Upper lobe of right lung (tissue), 1 donor: ENCODE measurements at regions not wholly inside any gene's neighbourhood (a gene's known extent, or its start where the extent isn't known, plus 50 kb on each side); places are given as distances from the start of the nearest gene placed in this dataset.

ENCODE experiments used
- ATAC-seq: fragments of 200-7000 bp; cut with Tn5 transposase; one replicate; pipeline ENCODE4 v1.9.1; 2020; ENCODE audit warnings: mild to moderate bottlenecking, moderate library complexity
- DNase-seq: peaks from one replicate; pipeline ENCODE4 v3.0.0-alpha.2; 2020
- H3K27ac ChIP-seq: fragments of 200-600 bp; one replicate; pipeline ENCODE4 v1.8.0; 2022
- H3K27me3 ChIP-seq: fragments of 200-600 bp; one replicate; pipeline ENCODE4 v1.8.0; 2022; ENCODE audit warnings: mild to moderate bottlenecking
- H3K36me3 ChIP-seq: fragments of 200-600 bp; one replicate; pipeline ENCODE4 v1.8.0; 2022
- H3K4me1 ChIP-seq: fragments of 200-600 bp; one replicate; pipeline ENCODE4 v1.8.0; 2022
- H3K4me3 ChIP-seq: fragments of 200-600 bp; one replicate; pipeline ENCODE4 v1.8.0; 2022; ENCODE audit warnings: mild to moderate bottlenecking
- H3K9me3 ChIP-seq: fragments of 200-600 bp; one replicate; pipeline ENCODE4 v1.8.0; 2022
- intact Hi-C: fragments of 100-400 bp; cut with DNase I; formaldehyde crosslinking; loops from one replicate; pipeline ENCODE4 v1.11.0; 2022
- TF ChIP-seq, protein P1 (sequence below): fragments of 200-600 bp; IDR thresholded peaks from one replicate; pipeline ENCODE4 v1.8.0; 2022; ENCODE audit warnings: antibody characterized with exemption
- donor health status: DM: no; HTN: yes; CAD: no; lungs with severe emphysema.

DNA sequence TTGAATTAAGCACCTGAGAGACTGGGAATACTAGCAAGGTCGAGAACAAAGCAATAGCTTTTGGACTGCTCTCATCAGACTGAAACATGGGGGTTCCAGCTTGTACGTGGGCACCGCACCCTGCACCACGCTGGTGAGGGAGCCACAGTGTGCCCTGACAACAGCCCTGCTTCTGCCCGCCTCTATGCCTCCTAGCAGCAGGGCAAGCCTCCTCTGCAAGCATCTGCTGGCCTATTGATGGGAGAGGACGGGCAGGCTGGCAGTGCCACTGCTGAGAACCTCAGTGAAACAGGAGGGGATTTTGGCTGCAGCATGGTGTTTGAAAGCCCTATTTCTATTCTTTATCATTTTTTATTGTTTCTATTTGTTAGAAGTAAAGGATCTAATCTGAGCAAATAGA, 146.1 kb upstream of the OTOS start:
- Histone ChIP-seq H3K36me3 (no peaks in the 10 kb centered on the region), H3K9me3 (no peaks in the 10 kb centered on the region), H3K4me1 (no peaks in the 10 kb centered on the region), H3K27me3 (no peaks in the 10 kb centered on the region), H3K27ac (no peak overlapping the region), H3K4me3 (no peak overlapping the region)
- intact Hi-C loops: no loop called here
- TF ChIP-seq, protein P1, sequence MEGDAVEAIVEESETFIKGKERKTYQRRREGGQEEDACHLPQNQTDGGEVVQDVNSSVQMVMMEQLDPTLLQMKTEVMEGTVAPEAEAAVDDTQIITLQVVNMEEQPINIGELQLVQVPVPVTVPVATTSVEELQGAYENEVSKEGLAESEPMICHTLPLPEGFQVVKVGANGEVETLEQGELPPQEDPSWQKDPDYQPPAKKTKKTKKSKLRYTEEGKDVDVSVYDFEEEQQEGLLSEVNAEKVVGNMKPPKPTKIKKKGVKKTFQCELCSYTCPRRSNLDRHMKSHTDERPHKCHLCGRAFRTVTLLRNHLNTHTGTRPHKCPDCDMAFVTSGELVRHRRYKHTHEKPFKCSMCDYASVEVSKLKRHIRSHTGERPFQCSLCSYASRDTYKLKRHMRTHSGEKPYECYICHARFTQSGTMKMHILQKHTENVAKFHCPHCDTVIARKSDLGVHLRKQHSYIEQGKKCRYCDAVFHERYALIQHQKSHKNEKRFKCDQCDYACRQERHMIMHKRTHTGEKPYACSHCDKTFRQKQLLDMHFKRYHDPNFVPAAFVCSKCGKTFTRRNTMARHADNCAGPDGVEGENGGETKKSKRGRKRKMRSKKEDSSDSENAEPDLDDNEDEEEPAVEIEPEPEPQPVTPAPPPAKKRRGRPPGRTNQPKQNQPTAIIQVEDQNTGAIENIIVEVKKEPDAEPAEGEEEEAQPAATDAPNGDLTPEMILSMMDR: no peak
- DNase-seq (no peak), ATAC-seq (no peak)

DNA sequence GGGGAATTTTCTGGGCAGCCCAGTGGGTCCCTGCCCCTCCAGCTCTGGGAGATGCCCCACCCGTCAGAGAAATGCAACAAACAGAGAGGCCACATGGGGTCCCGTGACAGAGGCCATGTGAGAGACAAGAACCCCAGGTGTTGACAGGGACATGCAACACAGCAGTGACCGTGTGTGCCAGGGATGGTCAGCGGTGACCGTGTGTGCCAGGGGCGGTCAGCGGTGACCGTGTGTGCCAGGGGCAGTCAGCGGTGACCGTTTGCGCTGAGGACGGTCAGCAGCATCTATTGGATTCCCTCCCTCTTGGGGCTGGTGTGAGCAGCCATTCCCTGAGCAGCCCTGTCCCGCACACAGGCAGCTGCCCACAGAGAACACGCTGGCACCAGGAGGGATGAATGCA, 146.6 kb upstream of the OTOS start:
- H3K36me3 ChIP-seq: no peaks in the 10 kb centered on the region
- TF ChIP-seq, protein P1: no peak
- H3K9me3 ChIP-seq: no peaks in the 10 kb centered on the region
- H3K27ac ChIP-seq: no peak overlapping the region
- H3K27me3 ChIP-seq: no peaks in the 10 kb centered on the region
- intact Hi-C loops: no loop called here
- ATAC-seq (no peak), DNase-seq (no peak)
- no peaks in the 10 kb centered on the region for H3K4me1 ChIP-seq
- H3K4me3 ChIP-seq: no peak overlapping the region

DNA sequence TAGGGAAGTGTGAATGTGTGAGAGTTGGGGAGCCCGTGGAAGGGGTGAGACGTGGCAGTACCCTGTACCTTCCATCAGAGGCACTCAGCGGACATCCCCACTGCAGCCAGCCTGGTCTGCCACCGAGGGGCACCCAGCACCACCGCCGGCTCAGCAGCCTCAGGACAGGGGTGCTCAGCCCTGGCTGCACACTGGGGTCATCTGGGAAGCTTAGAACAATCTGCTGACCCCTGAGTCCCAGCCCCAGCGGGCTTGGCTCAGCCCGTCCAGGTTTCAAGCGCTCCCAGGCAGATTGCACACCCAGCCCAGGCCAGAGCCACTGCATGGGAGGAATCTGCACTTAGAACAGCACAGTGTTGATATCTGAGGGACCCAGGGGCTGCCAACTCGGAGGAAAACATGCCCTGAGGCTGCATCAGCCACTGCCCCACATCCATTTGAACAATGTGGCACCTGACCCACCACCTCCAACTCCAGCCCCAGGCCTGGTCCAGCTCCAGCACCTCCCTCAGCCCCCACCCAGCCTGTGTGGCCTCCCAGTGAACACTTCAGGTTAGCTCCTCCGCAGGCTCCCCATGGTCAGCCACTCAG, 147.1 kb upstream of the OTOS start:
- no peak for ATAC-seq
- no peaks in the 10 kb centered on the region for H3K4me1 ChIP-seq
- H3K9me3 ChIP-seq: no peaks in the 10 kb centered on the region
- H3K27ac ChIP-seq: no peak overlapping the region
- H3K4me3 ChIP-seq: no peak overlapping the region
- H3K27me3 ChIP-seq: no peaks in the 10 kb centered on the region
- intact Hi-C loops: no loop called here
- TF ChIP-seq, protein P1: no peak
- no peak for DNase-seq
- H3K36me3 ChIP-seq: no peaks in the 10 kb centered on the region

DNA sequence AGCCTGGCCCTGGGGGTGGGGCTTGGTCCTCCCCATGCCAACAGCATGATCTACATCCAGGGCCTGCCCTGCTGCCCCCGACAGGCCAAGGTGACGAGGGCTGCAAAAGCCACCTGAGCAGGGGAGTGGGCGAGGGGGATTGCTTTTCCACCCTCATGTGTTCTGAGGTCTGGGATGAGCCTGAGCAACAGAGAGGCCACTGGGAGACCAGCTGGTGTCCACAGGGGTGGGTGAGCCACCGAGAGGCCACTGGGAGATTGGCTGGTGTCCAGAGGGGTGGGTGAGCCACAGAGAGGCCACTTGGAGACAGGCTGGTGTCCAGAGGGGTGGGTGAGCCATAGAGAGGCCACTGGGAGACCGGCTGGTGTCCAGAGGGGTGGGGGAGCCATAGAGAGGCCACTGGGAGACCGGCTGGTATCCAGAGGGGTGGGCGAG, 147.4 kb upstream of the GPC1 start:
- ATAC-seq: no peak
- intact Hi-C loops: no loop called here
- TF ChIP-seq, protein P1: no peak
- Histone ChIP-seq H3K9me3 (no peaks in the 10 kb centered on the region), H3K27me3 (no peaks in the 10 kb centered on the region), H3K4me3 (no peak overlapping the region), H3K4me1 (no peaks in the 10 kb centered on the region), H3K27ac (no peak overlapping the region), H3K36me3 (no peaks in the 10 kb centered on the region)
- DNase-seq: no peak

DNA sequence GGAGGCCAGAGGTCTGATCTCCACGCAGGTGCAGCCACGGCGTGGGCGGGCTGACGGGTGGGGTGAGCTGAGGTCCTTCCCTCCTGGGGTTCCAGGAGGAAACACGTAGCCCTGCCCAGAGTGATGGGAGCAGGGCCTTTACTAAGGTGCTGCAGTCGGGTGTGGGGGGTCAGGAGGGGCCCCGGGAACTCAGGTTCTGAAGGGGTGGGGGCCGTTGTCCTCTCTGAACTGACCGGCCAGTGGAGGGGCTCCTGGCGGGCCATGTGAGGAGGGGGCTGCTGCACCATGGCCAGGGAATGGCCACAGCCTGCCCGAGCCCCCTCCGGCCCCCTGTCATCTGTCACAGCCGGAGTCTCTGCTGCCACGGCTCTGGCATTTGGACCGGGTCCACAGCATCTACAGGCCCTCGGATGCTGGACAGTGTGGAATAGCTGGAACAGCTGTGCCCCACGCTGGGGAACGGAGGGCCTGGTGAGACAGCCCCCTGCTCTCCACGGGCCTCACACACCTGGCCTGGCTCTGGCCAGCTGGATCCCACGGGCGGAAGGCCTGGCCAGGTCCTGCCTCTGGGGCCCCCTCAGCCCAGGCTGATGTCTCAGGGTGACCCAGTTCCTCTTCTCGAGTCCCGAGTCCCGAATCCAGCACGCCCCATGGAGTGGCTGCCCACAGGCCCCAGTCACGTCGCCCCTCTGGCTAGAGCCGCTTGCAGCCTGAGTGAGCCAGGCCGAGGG, 145.6 kb upstream of the GPC1 start:
- no peak overlapping the region for H3K27ac ChIP-seq
- no peaks in the 10 kb centered on the region for H3K27me3 ChIP-seq
- intact Hi-C loops: no loop called here
- H3K9me3 ChIP-seq: no peaks in the 10 kb centered on the region
- no peak overlapping the region for H3K4me3 ChIP-seq
- H3K36me3 ChIP-seq: no peaks in the 10 kb centered on the region
- ATAC-seq: peak; percentile 4
- TF ChIP-seq, protein P1: no peak
- no peaks in the 10 kb centered on the region for H3K4me1 ChIP-seq
- no peak for DNase-seq
